GM19238 (cell line): ENCODE measurements at regions not wholly inside any gene's neighbourhood (a gene's known extent, or its start where the extent isn't known, plus 50 kb on each side); places are given as distances from the start of the nearest gene placed in this dataset.

Source experiments
- DNase-seq: peaks from one replicate; pipeline ENCODE4 v3.0.0; 2011; ENCODE audit warnings: low spot score; ENCODE audit not compliant: insufficient read length

DNA sequence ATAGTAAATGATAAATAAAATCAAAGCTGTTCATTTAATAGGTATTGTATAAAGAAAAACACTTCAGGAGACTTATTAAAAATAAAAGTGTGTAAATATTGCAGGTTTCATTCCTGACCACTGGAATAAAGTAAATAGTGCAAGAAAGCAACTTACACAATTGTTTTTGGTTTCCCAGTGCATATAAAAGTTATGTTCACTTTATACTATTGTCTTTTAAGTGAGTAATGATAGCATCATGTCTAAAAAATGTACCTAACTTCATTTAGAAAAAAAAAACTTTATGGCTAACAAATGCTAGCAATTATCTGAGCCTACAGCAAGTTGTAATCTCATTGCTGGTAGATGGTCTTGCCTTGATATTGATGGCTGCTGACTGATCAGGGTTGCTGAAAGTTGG is 726.6 kb upstream of the POU3F2 start:
- DNase-seq, result no peak

DNA sequence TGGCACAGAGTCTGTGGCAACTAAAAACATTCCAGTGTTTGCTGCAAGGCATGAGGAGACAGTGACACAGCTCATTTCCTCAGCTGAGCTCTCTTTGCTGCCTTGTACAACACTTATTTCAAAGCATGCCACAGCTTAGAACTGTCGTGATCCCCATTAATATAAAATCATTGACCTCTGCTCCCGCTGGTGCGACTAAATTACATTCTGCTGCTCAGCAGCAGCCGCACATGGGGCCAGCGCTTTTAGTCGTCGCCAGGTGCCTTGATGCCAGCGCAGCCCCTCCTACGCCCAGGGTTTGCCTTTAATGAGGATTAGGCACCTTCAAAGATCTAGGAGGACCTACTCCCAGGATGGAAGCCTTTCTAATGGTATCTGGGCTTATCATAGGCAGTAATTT is 717.9 kb upstream of the POU3F2 start:
- DNase-seq, result no peak

DNA sequence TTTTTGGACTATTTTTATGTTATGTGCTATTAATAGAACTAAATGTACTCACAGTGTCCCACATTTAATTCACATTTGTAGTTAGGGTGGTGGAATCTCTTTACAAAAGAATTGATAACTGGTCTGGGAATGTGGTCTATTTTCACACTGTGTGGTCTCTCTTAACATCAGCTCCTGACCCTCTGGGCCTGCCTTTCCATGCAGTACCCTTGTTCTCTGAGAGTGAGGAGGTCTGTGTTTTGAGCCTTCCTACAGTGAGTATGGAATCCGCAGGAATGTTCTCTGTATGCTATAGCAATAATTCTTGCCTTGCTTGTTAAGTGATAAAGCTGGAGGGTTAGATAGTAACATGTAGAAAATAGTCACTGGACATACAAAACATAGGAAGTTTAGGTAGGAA is 717.3 kb upstream of the POU3F2 start:
- no peak for DNase-seq

DNA sequence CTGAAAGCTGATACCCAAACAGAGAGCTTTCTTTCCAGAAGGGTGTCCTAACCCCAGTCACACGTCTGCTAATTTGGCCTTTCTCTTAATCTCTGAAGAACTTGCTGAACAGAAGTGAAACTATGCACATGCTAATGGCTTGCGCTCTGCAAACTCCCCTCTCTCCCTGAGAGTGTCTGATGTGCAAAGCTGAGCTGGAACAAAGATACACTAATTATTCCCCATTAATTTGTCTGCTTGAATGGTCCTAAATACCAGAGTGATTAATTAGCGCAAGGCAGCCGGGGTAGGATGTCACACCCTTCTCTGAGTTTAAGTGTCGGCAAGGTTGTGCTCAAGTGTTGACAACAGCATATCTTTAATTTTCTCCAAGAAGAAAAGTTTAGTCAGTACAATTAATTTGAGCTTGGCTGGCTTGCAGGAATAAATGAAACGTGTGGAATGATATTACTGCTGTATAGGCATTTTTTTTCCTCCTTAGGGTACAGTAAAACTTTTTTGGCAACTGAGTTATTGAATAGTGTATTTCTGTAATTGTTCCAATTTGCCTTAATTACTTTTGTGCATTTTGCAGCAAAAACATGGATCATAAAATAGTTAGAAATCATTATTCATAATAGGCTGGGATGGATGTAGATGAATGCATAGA is 715.9 kb upstream of the POU3F2 start:
- no peak for DNase-seq

DNA sequence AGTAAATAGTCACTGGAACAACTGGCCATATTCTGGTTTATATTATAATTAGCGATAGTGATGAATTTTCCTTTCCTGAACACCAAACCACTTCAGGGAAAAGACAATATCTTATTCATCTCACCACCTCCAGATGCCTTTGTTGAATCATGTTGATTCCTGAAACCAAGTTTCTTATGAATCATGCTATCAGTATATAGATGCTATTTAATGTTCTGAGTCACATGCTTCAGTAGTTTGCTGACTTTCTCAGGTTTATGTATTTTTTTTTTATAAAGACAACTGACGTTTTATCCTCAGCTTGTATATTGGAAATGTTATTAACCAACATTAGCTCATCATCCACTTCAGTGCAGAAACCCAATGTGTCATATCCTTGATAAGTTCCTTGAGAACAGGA is 710.2 kb upstream of the POU3F2 start:
- DNase-seq, result no peak

DNA sequence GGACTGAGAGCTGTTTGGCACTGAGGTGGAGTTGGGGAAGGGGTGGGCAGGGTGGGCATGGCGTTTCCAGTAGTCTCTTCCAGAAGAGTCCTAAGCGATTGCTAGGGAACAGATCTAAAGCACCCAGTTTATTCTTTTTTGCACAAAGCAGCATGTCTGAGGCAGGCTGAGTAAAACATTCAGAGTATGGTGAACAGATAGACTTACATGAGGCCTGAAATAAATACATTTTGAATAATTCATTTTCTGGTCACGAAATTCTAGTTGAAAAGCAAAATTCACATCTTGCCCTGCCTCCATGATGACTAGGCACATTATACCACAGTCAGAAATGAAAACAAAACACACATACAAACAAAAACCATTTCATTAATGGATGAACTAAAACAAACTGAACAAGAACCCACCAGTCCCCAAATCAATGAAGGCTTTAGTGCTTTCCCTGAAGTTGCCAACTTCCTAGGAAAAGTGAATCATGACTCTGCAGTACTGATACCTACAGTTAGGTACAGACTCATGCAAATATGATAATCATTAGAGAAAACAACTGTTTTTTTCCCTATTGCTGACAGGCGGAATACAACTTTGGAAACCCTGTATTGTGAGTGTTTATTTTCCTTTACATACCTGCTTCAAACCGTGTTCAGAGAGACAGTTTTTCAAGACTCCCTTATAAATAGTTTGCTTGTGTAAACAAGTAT is 702.9 kb upstream of the POU3F2 start:
- no peak for DNase-seq

DNA sequence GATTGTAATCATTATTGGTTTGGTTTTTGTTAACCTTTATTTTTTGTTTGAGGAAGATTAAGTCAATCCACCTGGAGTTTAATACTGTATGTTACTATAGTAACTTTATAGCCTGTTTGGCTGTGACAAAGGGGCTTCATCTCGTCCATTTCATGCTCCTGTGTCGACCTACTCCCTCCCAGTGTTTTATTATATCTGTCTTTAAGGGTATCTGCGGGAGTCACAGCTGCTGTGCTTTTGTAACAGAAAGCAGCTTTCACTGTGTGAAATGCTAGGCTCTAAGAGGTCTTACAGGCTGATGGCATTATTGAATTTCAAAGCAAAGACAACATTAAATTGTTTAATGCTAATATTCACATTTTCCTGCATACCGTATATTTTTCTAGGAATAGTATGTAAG is 698.0 kb upstream of the POU3F2 start:
- no peak for DNase-seq

DNA sequence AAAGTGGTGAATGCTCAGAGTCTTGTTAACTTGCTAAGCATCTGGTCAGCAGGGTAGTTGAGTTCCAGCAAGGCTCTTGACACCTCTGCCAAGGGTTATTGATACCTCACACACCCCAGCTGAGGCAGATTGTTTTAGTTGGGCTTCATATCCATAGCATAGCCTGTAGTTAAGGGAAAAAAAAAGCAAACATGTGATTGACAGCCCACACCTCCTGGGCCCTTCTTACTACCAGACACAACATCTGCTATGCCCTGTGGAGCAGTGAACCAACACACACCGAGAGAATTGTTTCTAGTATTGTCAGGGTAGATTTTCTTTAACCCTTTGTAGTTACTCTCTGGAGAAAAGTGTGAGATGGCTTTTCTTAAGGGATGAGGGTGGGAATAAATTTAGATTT is 697.0 kb upstream of the POU3F2 start:
- DNase-seq, result no peak

DNA sequence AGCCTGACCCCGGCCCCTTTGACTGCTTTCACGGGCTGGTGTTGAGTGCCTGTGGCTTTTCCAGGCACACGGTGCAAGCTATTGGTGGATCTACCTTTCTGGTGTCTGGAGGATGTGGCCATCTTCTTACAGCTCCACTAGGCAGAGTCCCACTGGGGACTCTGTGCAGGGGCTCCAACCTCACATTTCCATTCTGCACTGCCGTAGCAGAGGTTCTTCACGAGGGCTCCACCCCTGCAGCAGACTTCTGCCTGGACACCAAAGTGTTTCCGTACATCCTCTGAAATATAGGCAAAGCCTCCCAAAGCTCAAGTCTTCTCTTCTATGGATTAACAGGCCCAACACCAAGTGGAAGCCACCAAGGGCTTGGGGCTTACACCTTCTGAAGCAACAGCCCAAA is 691.5 kb upstream of the POU3F2 start:
- DNase-seq, result no peak

DNA sequence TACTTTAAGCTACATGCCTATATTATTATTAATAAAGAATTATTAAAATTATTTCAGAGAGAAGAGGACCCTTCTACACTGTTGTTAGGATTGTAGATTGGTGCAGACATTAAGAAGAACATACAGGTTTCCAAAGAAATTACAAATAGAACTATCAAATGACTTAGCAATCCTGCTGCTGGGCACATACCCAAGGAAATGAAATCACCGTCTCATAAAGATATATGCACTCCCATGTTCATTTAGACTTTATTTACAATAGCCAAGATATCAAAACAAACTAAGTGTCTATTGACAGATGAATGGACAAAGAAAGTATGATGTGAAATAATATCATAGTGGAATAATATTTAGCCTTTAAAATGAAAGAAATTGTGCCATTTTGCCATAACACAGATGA is 687.7 kb upstream of the POU3F2 start:
- no peak for DNase-seq

DNA sequence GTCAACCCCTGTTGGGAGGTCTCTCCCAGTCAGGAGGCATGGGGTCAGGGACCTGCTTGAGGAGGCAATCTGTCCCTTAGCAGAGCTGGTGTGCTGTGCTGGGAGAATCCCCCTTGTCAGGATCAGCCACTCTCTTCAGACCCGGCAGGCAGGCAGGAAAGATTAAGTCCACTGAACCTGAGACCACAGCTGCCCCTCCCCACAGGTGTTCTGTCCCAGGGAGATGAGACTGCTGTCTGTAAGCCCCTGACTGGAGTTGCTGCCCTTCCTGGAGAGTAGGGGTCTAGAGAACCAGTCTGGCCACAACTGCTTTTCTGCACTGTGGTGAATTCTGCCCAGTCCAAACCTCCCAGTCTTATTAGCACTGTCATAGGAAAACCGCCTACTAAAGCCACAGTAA is 677.8 kb upstream of the POU3F2 start:
- DNase-seq, result no peak

DNA sequence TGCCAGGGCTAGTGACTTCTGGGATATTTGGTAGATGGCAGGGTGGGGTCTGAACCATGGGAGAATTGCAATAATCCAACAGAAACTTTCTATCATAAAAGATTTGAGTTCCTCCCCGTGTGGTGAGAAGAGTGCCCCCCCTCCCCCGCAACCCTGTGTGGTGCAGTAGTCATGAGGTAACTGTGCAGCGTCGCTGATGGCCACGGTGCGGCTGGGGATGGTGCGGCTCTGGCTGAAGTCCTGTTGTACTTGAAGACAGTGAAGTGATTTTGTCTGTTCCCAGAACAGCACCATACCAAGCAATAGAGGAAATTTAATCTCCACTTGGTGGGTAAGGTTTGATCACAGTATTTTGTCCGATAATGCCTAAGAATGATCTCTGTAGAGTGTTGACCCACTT is 654.8 kb upstream of the POU3F2 start:
- DNase-seq, result no peak

DNA sequence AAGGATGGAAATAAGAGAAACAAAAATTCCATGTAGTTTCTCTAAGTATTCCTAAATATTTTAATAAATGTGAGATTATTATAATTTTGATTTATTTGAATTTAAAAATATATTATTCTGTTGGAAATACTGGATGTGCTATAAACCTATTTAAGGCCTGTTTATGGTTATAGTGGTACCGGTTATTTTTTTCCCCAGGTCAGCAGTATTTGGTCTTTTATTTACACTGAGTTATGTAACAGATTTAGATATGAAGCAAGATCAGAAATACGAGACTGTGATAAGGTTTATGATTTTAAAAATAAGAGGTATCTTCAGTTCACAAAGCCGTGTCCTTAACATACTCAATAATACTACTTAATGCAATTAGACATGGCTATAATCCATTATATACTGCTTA is 634.3 kb upstream of the POU3F2 start:
- no peak for DNase-seq

DNA sequence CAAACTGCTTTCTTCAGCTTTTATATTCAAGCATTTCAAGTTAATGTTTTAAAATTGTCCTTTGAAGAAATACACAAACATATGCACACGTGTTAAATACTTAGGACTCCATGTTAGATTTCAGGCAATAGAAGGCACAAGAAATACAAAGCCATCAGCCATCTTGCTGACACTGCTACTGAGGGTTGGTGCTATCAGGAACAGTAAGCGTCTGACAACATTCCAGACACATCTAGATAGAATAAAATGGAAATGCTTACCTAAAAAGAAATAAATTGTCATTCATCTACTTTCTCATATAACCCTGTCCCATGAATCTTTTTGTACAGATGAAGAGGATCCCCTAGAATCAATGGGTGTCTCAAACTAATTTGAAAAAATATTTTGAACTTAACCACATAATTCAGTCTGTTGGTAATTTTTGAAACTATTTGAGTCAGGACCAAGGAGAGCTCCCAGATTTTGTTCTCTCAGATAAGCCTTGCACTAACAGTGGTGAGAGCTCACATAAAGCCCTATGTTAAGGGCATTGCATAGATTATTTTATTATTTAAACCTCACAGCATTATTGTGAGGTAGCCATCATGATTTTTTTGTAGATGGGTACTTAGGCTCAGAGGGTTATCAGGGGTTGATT is 631.1 kb upstream of the POU3F2 start:
- no peak for DNase-seq

DNA sequence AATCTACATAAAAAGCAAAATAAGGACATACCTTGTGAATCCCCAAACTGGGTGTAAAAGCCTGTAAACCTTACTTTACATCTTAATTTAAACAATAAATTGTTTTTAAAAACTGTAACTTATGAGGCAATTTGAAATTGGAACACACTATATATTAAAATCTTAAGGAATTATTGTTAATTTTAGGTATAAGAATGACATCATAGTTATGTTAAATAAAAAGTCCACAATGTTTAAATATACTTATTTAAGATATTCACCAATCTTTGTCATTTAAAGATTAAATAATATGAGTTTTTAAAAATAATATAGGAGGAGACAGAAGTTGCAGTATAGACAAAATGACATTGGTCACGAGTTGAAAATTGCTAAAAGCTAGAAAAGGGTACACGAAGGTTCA is 621.9 kb upstream of the POU3F2 start:
- no peak for DNase-seq

DNA sequence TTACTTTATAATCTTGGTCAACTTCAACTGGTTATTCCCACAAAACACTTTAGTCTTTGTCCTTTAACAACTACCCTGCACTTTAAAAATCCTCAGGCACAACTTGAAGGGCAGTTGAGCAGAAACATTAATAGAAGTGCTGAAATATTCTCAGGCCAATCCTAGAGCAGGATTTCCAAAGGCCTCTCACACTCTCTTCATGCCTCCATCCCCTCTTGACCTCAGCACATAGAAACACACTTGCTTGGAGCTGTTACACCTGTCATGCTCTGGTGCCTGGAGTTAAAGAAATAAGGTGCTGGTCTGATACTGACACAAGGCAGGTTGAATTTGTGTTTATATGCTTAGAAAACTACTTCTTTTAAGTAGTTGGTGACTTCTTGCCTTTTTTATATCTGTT is 618.8 kb upstream of the POU3F2 start:
- no peak for DNase-seq

DNA sequence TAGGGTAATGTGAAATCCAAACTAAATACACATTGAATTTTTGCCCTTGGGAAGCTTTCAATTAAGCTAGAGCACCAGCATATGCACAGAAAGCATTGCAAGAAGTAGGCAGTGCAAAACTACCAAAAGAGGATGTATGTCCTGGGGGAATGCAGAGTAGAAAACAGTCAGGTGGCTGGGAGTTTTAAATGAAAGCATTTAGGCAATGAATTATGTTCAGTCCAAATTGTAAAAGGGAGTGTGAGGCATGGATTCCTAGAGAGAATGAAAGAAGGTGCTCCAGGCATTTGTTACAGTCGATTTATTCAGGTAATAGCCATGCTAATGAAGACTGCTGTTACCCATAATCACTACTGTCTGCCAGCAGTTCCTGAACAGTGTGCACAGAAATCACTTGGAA is 604.1 kb upstream of the POU3F2 start:
- DNase-seq, result no peak

DNA sequence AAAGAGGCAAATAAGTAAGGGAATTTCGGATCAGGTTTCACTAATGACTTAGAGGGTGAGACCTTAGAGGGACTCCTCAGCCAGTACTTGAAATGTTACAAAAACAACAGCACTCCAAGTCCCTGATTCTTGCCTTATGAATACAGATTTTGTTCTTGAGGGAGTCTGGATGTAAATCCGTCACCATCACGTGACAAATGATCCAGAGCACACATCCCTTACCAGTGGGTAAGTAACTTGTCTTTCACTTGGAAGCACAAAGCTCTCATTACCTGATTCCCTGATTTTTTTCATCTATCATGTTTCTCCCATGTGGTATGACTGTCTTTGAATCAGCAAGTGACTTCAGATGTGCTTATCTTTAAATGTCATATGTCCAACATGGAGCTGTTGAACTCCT is 595.3 kb upstream of the POU3F2 start:
- no peak for DNase-seq

DNA sequence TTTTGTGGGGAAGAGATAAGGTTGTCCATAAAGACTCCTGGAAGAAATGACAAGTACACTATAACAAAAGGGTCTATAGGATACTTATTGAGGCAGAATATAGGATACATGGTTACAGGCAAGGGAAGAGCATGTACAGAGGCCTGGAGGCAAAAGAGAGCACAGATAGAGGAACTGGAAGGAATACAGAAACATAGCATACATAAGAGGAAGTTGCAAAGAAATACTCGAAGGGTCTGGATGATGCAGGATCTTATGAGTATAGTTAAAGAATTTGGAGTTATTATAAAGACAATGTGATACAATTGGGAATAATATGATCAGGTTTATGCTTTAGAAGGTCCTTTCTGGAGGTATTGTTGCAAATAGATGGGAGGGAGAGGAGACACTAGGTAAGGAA is 592.7 kb upstream of the POU3F2 start:
- no peak for DNase-seq

DNA sequence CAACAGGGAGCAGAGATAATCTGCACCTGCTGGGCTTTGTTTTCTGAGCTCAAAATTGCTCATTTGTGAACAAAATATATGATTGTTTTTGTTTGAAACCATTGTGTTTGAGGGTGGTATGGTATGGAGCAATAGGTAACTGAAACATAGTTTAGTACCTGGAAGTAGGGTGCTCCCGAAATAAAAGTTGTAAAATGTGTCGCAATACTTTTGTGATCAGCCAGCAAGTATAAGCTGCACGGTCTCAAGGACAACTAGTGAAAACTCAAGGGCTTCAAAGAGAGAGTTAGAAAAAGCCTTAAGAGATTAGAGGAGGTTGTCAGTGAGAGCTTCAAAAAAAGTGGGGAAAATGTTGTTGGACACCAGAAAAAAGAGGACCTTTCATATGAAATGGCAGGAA is 579.8 kb upstream of the POU3F2 start:
- no peak for DNase-seq

DNA sequence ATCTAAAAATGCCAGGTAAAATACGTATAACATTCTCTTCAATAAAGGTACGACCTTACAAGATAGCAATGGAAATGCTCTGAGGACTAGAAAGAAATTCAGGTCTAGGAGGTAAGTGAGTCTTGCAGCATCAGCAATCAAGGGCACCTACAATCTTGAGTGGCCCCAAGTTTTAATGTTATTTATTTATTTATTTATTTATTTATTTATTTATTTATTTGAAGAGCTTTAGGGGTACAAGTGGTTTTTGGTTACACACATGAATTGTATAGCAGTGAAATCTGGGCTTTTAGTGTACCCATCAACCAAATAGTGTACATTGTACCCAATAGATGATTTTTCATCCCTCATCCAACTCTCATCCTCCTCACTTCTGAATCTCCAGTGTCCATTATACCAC is 574.0 kb upstream of the POU3F2 start:
- DNase-seq, result no peak

DNA sequence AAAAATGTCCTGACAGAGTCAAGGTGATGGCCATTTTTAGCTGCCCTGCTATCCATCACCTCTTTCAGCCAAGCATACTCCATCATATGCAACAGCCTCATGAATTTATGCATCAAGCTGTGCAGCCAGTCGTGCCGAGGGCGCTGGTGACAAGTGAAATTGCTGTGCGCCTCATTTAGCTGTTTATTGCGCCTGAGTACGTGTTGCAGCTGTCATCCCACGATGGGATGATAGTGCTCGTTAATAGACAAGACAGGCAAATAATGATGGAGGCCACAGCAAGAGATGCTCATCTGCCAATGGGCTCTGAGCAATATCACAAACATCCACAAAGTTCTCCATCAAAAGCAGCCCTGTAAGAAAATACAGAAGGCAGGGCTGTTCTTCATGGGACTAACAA is 562.3 kb upstream of the POU3F2 start:
- no peak for DNase-seq

DNA sequence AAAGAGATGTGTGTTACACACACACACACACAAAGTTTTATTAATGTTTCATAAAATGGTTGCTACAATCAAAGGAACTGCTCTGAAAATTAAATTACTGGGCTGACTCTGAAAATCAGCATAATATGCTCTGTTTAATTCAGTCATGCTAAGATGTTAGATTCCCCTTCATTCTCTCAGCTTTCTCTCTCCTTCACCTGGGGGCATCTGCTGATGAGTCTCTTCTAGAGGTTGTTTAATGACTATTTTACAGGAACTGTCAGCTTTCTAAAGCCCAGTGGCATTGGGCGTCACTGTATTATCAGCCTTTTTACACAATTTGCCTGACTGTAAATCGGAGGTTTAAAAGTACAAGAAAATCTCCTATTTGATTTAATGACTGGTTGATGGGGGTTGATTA is 559.7 kb upstream of the POU3F2 start:
- no peak for DNase-seq
